A549 (cell line): ENCODE measurements at regions not wholly inside any gene's neighbourhood (a gene's known extent, or its start where the extent isn't known, plus 50 kb on each side); places are given as distances from the start of the nearest gene placed in this dataset.
"Not testable (repeated sequence)": the region's sequence is repeated elsewhere in the genome, so short reads cannot be mapped to it uniquely, and the experiment has no call there.

Source experiments
- BCL3 ChIP-seq: fragments of >200 bp; sonication (Bioruptor Twin); formaldehyde crosslinking; IDR thresholded peaks from 3 replicates; pipeline ENCODE4 v1.6.1; 2016
- CEBPB ChIP-seq, 2 experiments: fragments of >200 bp in 1 of 2; sonication (Bioruptor Twin) in 1 of 2; formaldehyde crosslinking in 1 of 2; IDR thresholded peaks; 2 replicates each; pipeline ENCODE4 v1.6.1; 2012 to 2016
- CHD4 ChIP-seq: fragments of 200-600 bp; sonication (generic); IDR thresholded peaks from 2 replicates; pipeline ENCODE4 v1.6.1; 2016; ENCODE audit warnings: antibody characterized with exemption, mild to moderate bottlenecking, borderline replicate concordance
- CTCF ChIP-seq: fragments of >200 bp; sonication (Bioruptor Twin); formaldehyde crosslinking; IDR thresholded peaks from 3 replicates; pipeline ENCODE4 v1.5.1; 2016
- EP300 ChIP-seq, 2 experiments: fragments of >200 bp; sonication (Bioruptor Twin); formaldehyde crosslinking; IDR thresholded peaks; 2 replicates in 1 of 2; 3 replicates in 1 of 2; pipeline ENCODE4 v1.6.1; 2016 to 2017
- KDM1A ChIP-seq: fragments of 200-600 bp; sonication (generic); IDR thresholded peaks from 2 replicates; pipeline ENCODE4 v1.6.1; 2016; ENCODE audit warnings: low read depth, mild to moderate bottlenecking
- MYC ChIP-seq: IDR thresholded peaks from 2 replicates; pipeline ENCODE4 v1.6.1; 2012; ENCODE audit warnings: mild to moderate bottlenecking, inconsistent platforms, low read length, improper control_type of control experiment, borderline replicate concordance
- POLR2A ChIP-seq: IDR thresholded peaks from 2 replicates; pipeline ENCODE4 v1.6.1; 2012; ENCODE audit warnings: mild to moderate bottlenecking, low read length
- RAD21 ChIP-seq, 2 experiments: fragments of >200 bp in 1 of 2; sonication (Bioruptor Twin) in 1 of 2; formaldehyde crosslinking in 1 of 2; IDR thresholded peaks in 1 of 2; conservative IDR thresholded peaks in 1 of 2; 2 replicates in 1 of 2; 3 replicates in 1 of 2; pipeline ENCODE4 v1.6.1; 2012 to 2018; ENCODE audit warnings: inconsistent platforms in 1 of 2
- SREBF2 ChIP-seq: fragments of 450-650 bp; IDR thresholded peaks from 2 replicates; pipeline ENCODE4 v1.6.1; 2014; ENCODE audit warnings: mild to moderate bottlenecking, moderate library complexity
- ZNF302 ChIP-seq: fragments of 250-450 bp; sonication (Bioruptor Pico); IDR thresholded peaks from 2 replicates; pipeline ENCODE4 v1.9.0; 2021; ENCODE audit warnings: inconsistent platforms, mild to moderate bottlenecking, moderate library complexity
- TF ChIP-seq, protein P1 (sequence below): fragments of 250-450 bp; sonication (Bioruptor Pico); IDR thresholded peaks from 2 replicates; pipeline ENCODE4 v1.5.0; 2020; ENCODE audit warnings: low read depth, mild to moderate bottlenecking, moderate library complexity

- TF ChIP-seq BCL3; CTCF; POLR2A; CEBPB (IDR thresholded peaks at IDR 0.05); EP300 (IDR thresholded peaks at IDR 0.05); CHD4; RAD21 (conservative IDR thresholded peaks at IDR 0.05 in 1 of 2, IDR thresholded peaks at IDR 0.05 in 1 of 2); SREBF2; MYC; ZNF302 (CRISPR knock-in tag); KDM1A: not testable (repeated sequence)
- TF ChIP-seq, protein P1, sequence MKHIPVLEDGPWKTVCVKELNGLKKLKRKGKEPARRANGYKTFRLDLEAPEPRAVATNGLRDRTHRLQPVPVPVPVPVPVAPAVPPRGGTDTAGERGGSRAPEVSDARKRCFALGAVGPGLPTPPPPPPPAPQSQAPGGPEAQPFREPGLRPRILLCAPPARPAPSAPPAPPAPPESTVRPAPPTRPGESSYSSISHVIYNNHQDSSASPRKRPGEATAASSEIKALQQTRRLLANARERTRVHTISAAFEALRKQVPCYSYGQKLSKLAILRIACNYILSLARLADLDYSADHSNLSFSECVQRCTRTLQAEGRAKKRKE (CRISPR knock-in tag) = not testable (repeated sequence)
Observed at GRCh38 chr1:90811444-90811950, 94.4 kb upstream of the BARHL2 start.
